ENCODE measurements at regions not wholly inside any gene's neighbourhood (a gene's known extent, or its start where the extent isn't known, plus 50 kb on each side); places are given as distances from the start of the nearest gene placed in this dataset.

- no peak overlapping the region for H3K4me3 ChIP-seq (ENCODE audit: low read depth, low read length)
- no peak for TF ChIP-seq CTCF (IDR thresholded peaks at IDR 0.05; ENCODE audit: insufficient read depth, low read depth, low read length, missing control alignments)
- no peak for DNase-seq (ENCODE audit: low read depth)
Observed at GRCh38 chr11:70696076-70696475, 297.7 kb downstream of the CTTN start.

GRCh38 chr11:70696564-70696963 is 298.2 kb downstream of the CTTN start:
- no peak for TF ChIP-seq CTCF (IDR thresholded peaks at IDR 0.05; ENCODE audit: insufficient read depth, low read depth, low read length, missing control alignments)
- no peak overlapping the region for H3K4me3 ChIP-seq (ENCODE audit: low read depth, low read length)
- no peak for DNase-seq (ENCODE audit: low read depth)

- no peak for DNase-seq (ENCODE audit: low read depth)
- TF ChIP-seq CTCF (IDR thresholded peaks at IDR 0.05; ENCODE audit: insufficient read depth, low read depth, low read length, missing control alignments), result no peak
- H3K4me3 ChIP-seq (ENCODE audit: low read depth, low read length), result no peak overlapping the region
Observed at GRCh38 chr11:70697701-70698100, 299.4 kb downstream of the CTTN start.

GRCh38 chr11:70698871-70699270 is 300.5 kb downstream of the CTTN start:
- no peak for TF ChIP-seq CTCF (IDR thresholded peaks at IDR 0.05; ENCODE audit: insufficient read depth, low read depth, low read length, missing control alignments)
- no peak for DNase-seq (ENCODE audit: low read depth)

GRCh38 chr11:70699294-70700221 is 301.2 kb downstream of the CTTN start:
- no peak for TF ChIP-seq CTCF (IDR thresholded peaks at IDR 0.05; ENCODE audit: insufficient read depth, low read depth, low read length, missing control alignments)
- peak; percentile 2 for DNase-seq (ENCODE audit: low read depth)

More at GRCh38 chr11:70698871-70699270, 300.5 kb downstream of the CTTN start:
- H3K4me3 ChIP-seq (ENCODE audit: low read depth, low read length), result no peak overlapping the region

GRCh38 chr11:70700453-70700852 is 302.1 kb downstream of the CTTN start:
- H3K4me3 ChIP-seq (ENCODE audit: low read depth, low read length), result no peak overlapping the region

More at GRCh38 chr11:70699294-70700221, 301.2 kb downstream of the CTTN start:
- no peak overlapping the region for H3K4me3 ChIP-seq (ENCODE audit: low read depth, low read length)

More at GRCh38 chr11:70700453-70700852, 302.1 kb downstream of the CTTN start:
- no peak for TF ChIP-seq CTCF (IDR thresholded peaks at IDR 0.05; ENCODE audit: insufficient read depth, low read depth, low read length, missing control alignments)
- DNase-seq (ENCODE audit: low read depth), result no peak

Measured in GM12865 (cell line).